GM21529 (cell line): ENCODE measurements at regions not wholly inside any gene's neighbourhood (a gene's known extent, or its start where the extent isn't known, plus 50 kb on each side); places are given as distances from the start of the nearest gene placed in this dataset.
"Not testable (repeated sequence)": the region's sequence is repeated elsewhere in the genome, so short reads cannot be mapped to it uniquely, and the experiment has no call there.

Source experiments
- ATAC-seq: cut with Tn5 transposase; IDR thresholded peaks from one replicate; pipeline ENCODE4 v1.9.1; 2021; ENCODE audit not compliant: unreplicated experiment

GRCh38 chr12:33588725-33589405, 149.2 kb upstream of the SYT10 start:
- no peak for ATAC-seq

- ATAC-seq = no peak
Observed at GRCh38 chr12:33589576-33590114, 150.0 kb upstream of the SYT10 start.

GRCh38 chr12:33593753-33594152, 154.1 kb upstream of the SYT10 start:
- no peak for ATAC-seq

GRCh38 chr12:33596061-33596460, 156.4 kb upstream of the SYT10 start:
- ATAC-seq = no peak

- ATAC-seq = no peak
Observed at GRCh38 chr12:33596814-33597213, 157.2 kb upstream of the SYT10 start.

- ATAC-seq = no peak
Observed at GRCh38 chr12:33602515-33602914, 162.9 kb upstream of the SYT10 start.

GRCh38 chr12:33605757-33606156, 166.1 kb upstream of the SYT10 start:
- no peak for ATAC-seq

GRCh38 chr12:33609910-33610309, 170.3 kb upstream of the SYT10 start:
- ATAC-seq = no peak

GRCh38 chr12:33614630-33615029, 175.0 kb upstream of the SYT10 start:
- ATAC-seq = no peak

- ATAC-seq = no peak
Observed at GRCh38 chr12:33617218-33617617, 177.6 kb upstream of the SYT10 start.

GRCh38 chr12:33628087-33628486, 188.5 kb upstream of the SYT10 start:
- no peak for ATAC-seq

GRCh38 chr12:33634544-33634943, 194.9 kb upstream of the SYT10 start:
- no peak for ATAC-seq

GRCh38 chr12:33636930-33637329, 197.3 kb upstream of the SYT10 start:
- not testable (repeated sequence) for ATAC-seq

GRCh38 chr12:33639975-33640374, 200.4 kb upstream of the SYT10 start:
- ATAC-seq = no peak

GRCh38 chr12:33649992-33650391, 210.4 kb upstream of the SYT10 start:
- ATAC-seq = no peak

- no peak for ATAC-seq
Observed at GRCh38 chr12:33650832-33651231, 211.2 kb upstream of the SYT10 start.

GRCh38 chr12:33653362-33653761, 213.7 kb upstream of the SYT10 start:
- ATAC-seq = no peak

- no peak for ATAC-seq
Observed at GRCh38 chr12:33654313-33654712, 214.7 kb upstream of the SYT10 start.

GRCh38 chr12:33663000-33663654, 223.5 kb upstream of the SYT10 start:
- no peak for ATAC-seq

GRCh38 chr12:33669349-33669748, 229.7 kb upstream of the SYT10 start:
- no peak for ATAC-seq

GRCh38 chr12:33670284-33670683, 230.7 kb upstream of the SYT10 start:
- no peak for ATAC-seq

- no peak for ATAC-seq
Observed at GRCh38 chr12:33671676-33672075, 232.1 kb upstream of the SYT10 start.
